GM23248 (cell line): ENCODE measurements at regions not wholly inside any gene's neighbourhood (a gene's known extent, or its start where the extent isn't known, plus 50 kb on each side); places are given as distances from the start of the nearest gene placed in this dataset.

ENCODE experiments used
- DNase-seq: peaks from one replicate; pipeline ENCODE4 v3.0.0-alpha.2; 2015
- H2AFZ ChIP-seq: fragments of 200-600 bp; sonication (generic); 2 replicates; pipeline ENCODE4 v1.6.1; 2016; ENCODE audit warnings: antibody characterized with exemption
- H3F3A ChIP-seq: fragments of 200-600 bp; sonication (generic); 2 replicates; pipeline ENCODE4 v1.6.1; 2016; ENCODE audit warnings: mild to moderate bottlenecking, antibody characterized with exemption, mixed run types; ENCODE audit not compliant: insufficient read depth
- H3K27ac ChIP-seq: fragments of 200-600 bp; sonication (generic); 2 replicates; pipeline ENCODE4 v1.5.1; 2016; ENCODE audit warnings: mild to moderate bottlenecking
- H3K27me3 ChIP-seq: fragments of 200-600 bp; sonication (generic); replicated peaks from 2 replicates; pipeline ENCODE4 v1.6.1; 2016; ENCODE audit warnings: mild to moderate bottlenecking; ENCODE audit not compliant: insufficient read depth
- H3K36me3 ChIP-seq: fragments of 200-600 bp; sonication (generic); 2 replicates; pipeline ENCODE4 v1.6.1; 2016; ENCODE audit warnings: low read depth, mild to moderate bottlenecking
- H3K4me1 ChIP-seq: fragments of 200-600 bp; sonication (generic); 2 replicates; pipeline ENCODE4 v1.6.1; 2016; ENCODE audit warnings: mild to moderate bottlenecking; ENCODE audit not compliant: insufficient read depth
- H3K4me2 ChIP-seq: fragments of 200-600 bp; sonication (generic); one replicate; pipeline ENCODE4 v1.6.1; 2016; ENCODE audit warnings: mild to moderate bottlenecking; ENCODE audit not compliant: unreplicated experiment
- H3K4me3 ChIP-seq: fragments of 200-600 bp; sonication (generic); 2 replicates; pipeline ENCODE4 v1.5.1; 2016; ENCODE audit warnings: mild to moderate bottlenecking
- H3K79me2 ChIP-seq: fragments of 200-600 bp; sonication (generic); 2 replicates; pipeline ENCODE4 v1.6.1; 2016; ENCODE audit warnings: mild to moderate bottlenecking; ENCODE audit not compliant: insufficient read depth
- H3K9ac ChIP-seq: fragments of 200-600 bp; sonication (generic); 2 replicates; pipeline ENCODE4 v1.6.1; 2016; ENCODE audit warnings: mild to moderate bottlenecking
- H3K9me2 ChIP-seq: fragments of 200-600 bp; sonication (generic); 2 replicates; pipeline ENCODE4 v1.6.1; 2016; ENCODE audit warnings: mixed run types, mild to moderate bottlenecking, moderate library complexity; ENCODE audit not compliant: insufficient read depth
- H3K9me3 ChIP-seq: fragments of 200-600 bp; sonication (generic); one replicate; pipeline ENCODE4 v1.6.1; 2017; ENCODE audit warnings: low read depth
- H4K20me1 ChIP-seq: fragments of 200-600 bp; sonication (generic); 2 replicates; pipeline ENCODE4 v1.6.0; 2016; ENCODE audit not compliant: insufficient read depth
- EZH2 ChIP-seq: fragments of 200-600 bp; sonication (generic); IDR thresholded peaks from 2 replicates; pipeline ENCODE4 v1.6.1; 2018; ENCODE audit warnings: antibody characterized with exemption, mild to moderate bottlenecking; ENCODE audit not compliant: insufficient read depth, poor library complexity, severe bottlenecking
- EZH2phosphoT487 ChIP-seq: fragments of 200-600 bp; sonication (generic); IDR thresholded peaks from 2 replicates; pipeline ENCODE4 v1.6.1; 2018; ENCODE audit warnings: antibody characterized with exemption, moderate library complexity, mild to moderate bottlenecking, low read depth; ENCODE audit not compliant: insufficient read depth
- WGBS, 2 experiments: methylation state at CpG; one replicate each; pipeline ENCODE4 v1.1.6; 2015 to 2017; ENCODE audit warnings: low lambda C conversion rate in 2 of 2, low coverage in 1 of 2; ENCODE audit errors: missing lambda C conversion rate in 2 of 2; 5-methylcytosine and 5-hydroxymethylcytosine counted together
- in situ Hi-C: fragments of 300-500 bp; cut with MboI; formaldehyde crosslinking; loops from 2 replicates; pipeline ENCODE4 v1.15.0; 2020

DNA sequence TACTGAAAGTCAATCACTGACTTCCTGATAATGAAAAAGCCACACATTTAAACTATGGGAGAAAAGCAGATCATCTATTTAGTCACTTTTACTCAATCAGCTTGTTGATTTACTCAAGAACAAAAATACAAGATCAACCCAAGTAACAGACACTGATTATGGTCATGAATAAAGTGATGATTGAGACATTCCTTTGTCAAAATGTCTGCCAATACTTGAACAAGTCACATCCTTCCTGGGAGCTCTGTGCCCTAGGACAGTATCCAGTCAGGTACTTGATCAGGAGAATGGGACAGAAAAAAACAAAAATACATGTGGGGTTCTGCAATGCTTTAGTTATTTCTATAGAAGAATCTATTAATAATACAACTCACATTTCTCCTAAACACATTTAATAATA is 150.0 kb upstream of the NEBL start:
- H3K4me3 ChIP-seq: no peak overlapping the region
- H3K9ac ChIP-seq: no peak overlapping the region
- no peaks in the 10 kb centered on the region for H3K9me2 ChIP-seq
- H3K9me3 ChIP-seq: no peaks in the 10 kb centered on the region
- no peaks in the 10 kb centered on the region for H3K4me1 ChIP-seq
- no peak overlapping the region for H2AFZ ChIP-seq
- H3K4me2 ChIP-seq: no peak overlapping the region
- H3K79me2 ChIP-seq: no peaks in the 10 kb centered on the region
- H3K36me3 ChIP-seq: no peaks in the 10 kb centered on the region
- no peaks in the 10 kb centered on the region for H3F3A ChIP-seq
- DNase-seq: no peak
- no peak overlapping the region for H3K27ac ChIP-seq
- in situ Hi-C loops: no loop called here
- TF ChIP-seq EZH2phosphoT487 (no peak), EZH2 (no peak)
- no peaks in the 10 kb centered on the region for H4K20me1 ChIP-seq
- H3K27me3 ChIP-seq: no peaks in the 10 kb centered on the region

DNA sequence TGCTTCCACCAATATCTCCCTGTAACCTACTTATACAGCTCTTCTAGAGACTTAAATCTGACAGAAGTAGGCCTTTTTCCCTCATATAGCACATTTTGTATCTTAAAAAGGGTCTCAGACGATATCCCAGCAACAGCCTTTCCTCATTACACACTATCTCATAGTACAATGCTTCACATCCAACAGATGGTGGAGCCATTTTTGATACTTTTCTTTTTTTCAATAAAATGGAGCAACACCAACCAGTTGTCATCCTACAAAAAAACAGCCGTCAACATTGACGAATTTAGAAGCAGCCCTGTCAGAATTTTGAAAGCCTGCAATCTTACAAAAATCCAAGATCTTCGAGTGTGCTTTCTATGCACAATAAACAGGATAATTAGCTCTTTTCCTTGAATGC is 145.9 kb upstream of the NEBL start:
- Histone ChIP-seq H3K9ac (no peak overlapping the region), H3K36me3 (no peaks in the 10 kb centered on the region), H3K79me2 (no peaks in the 10 kb centered on the region), H2AFZ (no peak overlapping the region), H3K9me3 (no peaks in the 10 kb centered on the region), H3K9me2 (no peaks in the 10 kb centered on the region), H3K4me1 (no peaks in the 10 kb centered on the region), H4K20me1 (no peaks in the 10 kb centered on the region), H3K4me3 (no peak overlapping the region), H3K27ac (no peak overlapping the region), H3K27me3 (no peaks in the 10 kb centered on the region), H3K4me2 (no peak overlapping the region), H3F3A (no peaks in the 10 kb centered on the region)
- DNase-seq: no peak
- TF ChIP-seq EZH2phosphoT487 (no peak), EZH2 (no peak)
- 46 to 59% methylated on average over 4 of the region's 4 CpGs for WGBS, 2 experiments
- in situ Hi-C loops: no loop called here

DNA sequence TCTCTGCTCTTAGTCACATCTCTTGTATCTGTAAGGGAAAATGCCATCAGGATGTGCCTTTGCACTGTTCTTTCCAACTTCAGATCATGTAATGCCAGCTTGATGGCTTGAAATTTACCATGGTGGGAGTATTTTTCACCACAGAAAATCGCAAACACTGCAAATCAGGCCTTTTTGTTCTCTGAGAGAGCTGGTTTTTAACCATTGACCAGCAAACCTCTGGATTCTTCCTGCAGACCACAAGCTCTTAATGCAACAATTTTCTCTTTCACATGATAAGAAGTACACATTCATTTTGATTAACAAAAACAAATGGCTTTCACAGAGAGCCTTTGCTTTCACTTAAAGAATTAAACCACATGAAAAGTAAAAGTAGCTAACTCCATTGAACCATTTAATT is 145.4 kb upstream of the NEBL start:
- Histone ChIP-seq H3K27me3 (no peaks in the 10 kb centered on the region), H3K4me2 (no peak overlapping the region), H3K4me1 (no peaks in the 10 kb centered on the region), H3K27ac (no peak overlapping the region), H3K79me2 (no peaks in the 10 kb centered on the region), H3K9me3 (no peaks in the 10 kb centered on the region), H3K4me3 (no peak overlapping the region), H2AFZ (no peak overlapping the region), H4K20me1 (no peaks in the 10 kb centered on the region), H3K9me2 (no peaks in the 10 kb centered on the region), H3F3A (no peaks in the 10 kb centered on the region), H3K9ac (no peak overlapping the region), H3K36me3 (no peaks in the 10 kb centered on the region)
- WGBS, 2 experiments: 30% methylated on average over 1 of the region's 1 CpG
- in situ Hi-C loops: no loop called here
- TF ChIP-seq EZH2 (no peak), EZH2phosphoT487 (no peak)
- no peak for DNase-seq

DNA sequence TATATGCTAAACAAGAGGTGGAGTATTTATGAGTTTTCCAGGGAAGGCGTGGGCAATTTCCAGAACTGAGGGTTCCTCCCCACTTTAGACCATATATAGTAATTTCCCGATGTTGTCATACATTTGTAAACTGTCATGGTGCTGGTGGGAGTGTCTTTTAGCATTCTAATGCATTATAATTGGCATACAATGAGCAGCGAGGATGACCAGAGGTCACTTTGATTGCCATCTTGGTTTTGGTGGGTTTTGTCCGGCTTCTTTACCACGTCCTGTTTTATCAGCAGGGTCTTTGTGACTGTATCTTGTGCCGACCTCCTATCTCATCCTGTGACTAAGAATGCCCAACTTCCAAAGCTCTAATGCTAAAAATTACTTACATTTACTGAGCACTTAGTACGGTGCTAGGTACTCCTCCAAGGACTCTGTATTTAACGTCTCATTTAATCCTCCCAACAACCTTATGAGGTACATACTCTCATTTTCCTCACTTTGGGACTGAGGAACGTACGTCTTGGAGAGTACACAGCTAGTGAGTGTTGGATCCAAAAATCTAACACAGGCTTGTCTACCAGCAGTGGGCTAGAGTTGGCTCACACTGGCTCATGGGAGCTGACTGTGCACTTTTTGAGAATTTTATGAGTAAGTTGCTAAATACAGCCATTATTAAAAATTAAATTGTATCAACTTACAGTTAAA is 144.8 kb upstream of the NEBL start:
- 53 to 57% methylated on average over 10 of the region's 10 CpGs for WGBS, 2 experiments
- H3K9me3 ChIP-seq: no peaks in the 10 kb centered on the region
- no peaks in the 10 kb centered on the region for H3K9me2 ChIP-seq
- no peaks in the 10 kb centered on the region for H4K20me1 ChIP-seq
- H3K36me3 ChIP-seq: no peaks in the 10 kb centered on the region
- H3K4me3 ChIP-seq: no peak overlapping the region
- in situ Hi-C loops: no loop called here
- no peak for DNase-seq
- H3K27me3 ChIP-seq: no peaks in the 10 kb centered on the region
- no peak overlapping the region for H2AFZ ChIP-seq
- no peak overlapping the region for H3K9ac ChIP-seq
- no peak overlapping the region for H3K27ac ChIP-seq
- TF ChIP-seq EZH2 (no peak), EZH2phosphoT487 (no peak)
- H3K4me2 ChIP-seq: no peak overlapping the region
- H3K4me1 ChIP-seq: no peaks in the 10 kb centered on the region
- no peaks in the 10 kb centered on the region for H3K79me2 ChIP-seq
- H3F3A ChIP-seq: no peaks in the 10 kb centered on the region

DNA sequence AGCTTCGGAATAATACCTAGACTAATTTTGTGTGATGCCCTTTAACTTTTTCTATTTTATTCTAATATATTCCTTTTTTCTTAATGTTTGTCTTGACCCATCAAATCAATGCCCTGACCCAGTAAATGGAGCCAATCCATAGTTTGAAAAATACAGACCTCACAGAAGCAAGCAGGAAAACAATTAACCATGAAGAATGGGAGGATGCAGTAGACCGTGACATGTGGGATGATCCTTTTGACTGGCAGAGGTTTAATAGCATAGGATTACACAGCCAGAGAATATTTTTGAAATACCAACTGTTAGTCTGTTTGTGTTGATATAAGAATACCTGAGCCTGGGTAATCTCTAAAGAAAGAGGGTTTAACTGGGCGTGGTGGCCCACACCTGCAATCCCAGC is 142.6 kb upstream of the NEBL start:
- TF ChIP-seq EZH2 (no peak), EZH2phosphoT487 (no peak)
- Histone ChIP-seq H3K27me3 (no peaks in the 10 kb centered on the region), H3K4me3 (no peak overlapping the region), H4K20me1 (no peaks in the 10 kb centered on the region), H3K9ac (no peak overlapping the region), H3K4me1 (no peaks in the 10 kb centered on the region), H3F3A (no peaks in the 10 kb centered on the region), H3K4me2 (no peak overlapping the region), H3K36me3 (no peaks in the 10 kb centered on the region), H3K27ac (no peak overlapping the region), H3K9me2 (no peaks in the 10 kb centered on the region), H3K79me2 (no peaks in the 10 kb centered on the region), H3K9me3 (no peaks in the 10 kb centered on the region), H2AFZ (no peak overlapping the region)
- no peak for DNase-seq
- 54 to 60% methylated on average over 3 of the region's 3 CpGs for WGBS, 2 experiments
- in situ Hi-C loops: no loop called here
